Fibroblast of lung (primary cell): ENCODE measurements at regions not wholly inside any gene's neighbourhood (a gene's known extent, or its start where the extent isn't known, plus 50 kb on each side); places are given as distances from the start of the nearest gene placed in this dataset.
A peak's percentile ranks its signal among the peaks of the same experiment; 100 is the strongest.

Experiments
- DNase-seq, 2 donors: peaks; one replicate each; pipeline versions ENCODE4 v3.0.0 to v3.0.0-alpha.2; 2010; ENCODE audit warnings: low read depth in 2 of 2
- H2AFZ ChIP-seq: 2 replicates; pipeline ENCODE4 v1.5.1; 2012; ENCODE audit warnings: low read length, control low read depth, inconsistent platforms
- H3K27ac ChIP-seq: 2 replicates; pipeline ENCODE4 v1.5.1; 2011; ENCODE audit warnings: low read length, control low read depth; ENCODE audit not compliant: insufficient read depth
- H3K27me3 ChIP-seq: 2 replicates; pipeline ENCODE4 v1.5.1; 2011; ENCODE audit warnings: mild to moderate bottlenecking, low read length; ENCODE audit not compliant: control insufficient read depth, insufficient read depth
- H3K36me3 ChIP-seq: 2 replicates; pipeline ENCODE4 v1.5.1; 2011; ENCODE audit warnings: low read length; ENCODE audit not compliant: control insufficient read depth, insufficient read depth
- H3K4me1 ChIP-seq: 2 replicates; pipeline ENCODE4 v1.5.1; 2011; ENCODE audit warnings: low read length; ENCODE audit not compliant: control insufficient read depth, insufficient read depth; ENCODE audit errors: extremely low read depth
- H3K4me2 ChIP-seq: 2 replicates; pipeline ENCODE4 v1.5.1; 2011; ENCODE audit warnings: low read length, control low read depth; ENCODE audit not compliant: insufficient read depth; ENCODE audit errors: extremely low read depth
- H3K4me3 ChIP-seq, 4 experiments: fragments of 200-600 bp in 1 of 4; sonication (generic) in 1 of 4; replicated peaks in 1 of 4; 2 replicates each; pipeline ENCODE4 v1.5.1; 2011 to 2016; ENCODE audit warnings: low read length in 4 of 4, low read depth in 3 of 4, mild to moderate bottlenecking in 3 of 4, control low read depth in 2 of 4, inconsistent platforms in 1 of 4, mixed read lengths in 1 of 4; ENCODE audit not compliant: insufficient read depth in 1 of 4; ENCODE audit errors: control extremely low read depth in 1 of 4
- H3K79me2 ChIP-seq: 2 replicates; pipeline ENCODE4 v1.5.1; 2012; ENCODE audit warnings: mild to moderate bottlenecking, low read length, inconsistent platforms; ENCODE audit not compliant: control insufficient read depth, insufficient read depth
- H3K9ac ChIP-seq: 2 replicates; pipeline ENCODE4 v1.5.1; 2011; ENCODE audit warnings: mild to moderate bottlenecking, low read length, control low read depth; ENCODE audit not compliant: insufficient read depth
- H3K9me3 ChIP-seq: 2 replicates; pipeline ENCODE4 v1.5.1; 2012; ENCODE audit warnings: low read depth, low read length; ENCODE audit not compliant: control insufficient read depth, insufficient read depth
- H4K20me1 ChIP-seq: 2 replicates; pipeline ENCODE4 v1.5.1; 2011; ENCODE audit warnings: low read length; ENCODE audit not compliant: control insufficient read depth, insufficient read depth; ENCODE audit errors: extremely low read depth
- EZH2 ChIP-seq: IDR thresholded peaks from 2 replicates; pipeline ENCODE4 v1.5.1; 2012; ENCODE audit warnings: low read length, control low read depth, mild to moderate bottlenecking; ENCODE audit errors: missing control alignments
- TF ChIP-seq, protein P1 (sequence below), 2 donors: IDR thresholded peaks in 1 of 2; conservative IDR thresholded peaks in 1 of 2; 1 replicate in 1 of 2; 2 replicates in 1 of 2; pipeline ENCODE4 v1.5.1; 2011 to 2012; ENCODE audit warnings: low read length in 2 of 2, control low read depth in 1 of 2, inconsistent platforms in 1 of 2, low read depth in 1 of 2, mild to moderate bottlenecking in 1 of 2

DNA sequence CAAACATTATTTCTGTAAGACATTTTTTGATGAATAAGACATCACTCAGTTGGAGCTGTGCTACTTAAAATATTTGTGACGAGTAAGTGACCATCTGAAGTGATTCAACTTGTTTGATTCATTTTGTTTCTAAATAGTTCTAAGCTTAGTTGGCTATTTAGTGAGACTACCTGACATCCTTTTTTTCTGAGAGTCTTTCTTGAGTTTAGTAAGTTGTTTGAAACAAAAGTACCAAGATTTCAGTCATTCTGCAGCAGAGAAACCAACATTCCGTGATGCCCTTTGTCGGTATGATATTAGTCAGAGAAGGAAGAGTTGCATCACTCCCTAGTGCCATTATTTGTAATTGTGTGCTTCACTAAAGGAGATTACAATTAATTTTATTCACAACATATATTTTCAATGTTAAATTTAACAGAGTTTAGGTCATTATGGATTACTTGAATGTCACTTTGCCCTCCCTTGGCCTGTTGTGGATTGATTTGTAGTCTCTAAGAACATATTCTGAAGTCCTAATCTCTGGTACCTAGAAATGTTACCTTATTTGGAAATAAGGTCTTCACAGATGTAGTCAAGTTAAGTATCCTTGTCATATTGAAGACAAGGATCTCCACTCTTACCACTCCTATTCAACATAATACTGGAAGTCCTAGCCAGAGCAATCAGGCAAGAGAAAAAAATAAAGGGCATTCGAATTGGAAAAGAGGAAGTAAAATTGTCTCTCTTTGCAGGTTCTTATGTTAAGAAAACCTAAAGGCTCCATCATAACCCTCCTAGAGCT lies 212.2 kb downstream of the PCSK1 start:
- Histone ChIP-seq H3K79me2 (no peaks in the 10 kb centered on the region), H4K20me1 (no peaks in the 10 kb centered on the region), H3K4me2 (peak overlapping the region; percentile 28), H3K27ac (peak overlapping the region; percentile 81), H3K9me3 (no peaks in the 10 kb centered on the region), H2AFZ (no peak overlapping the region), H3K9ac (no peak overlapping the region), H3K36me3 (no peaks in the 10 kb centered on the region), H3K4me3 (no peak overlapping the region), H3K27me3 (no peaks in the 10 kb centered on the region), H3K4me1 (peaks cover 9% of the 10 kb centered on the region)
- peak; percentile 60 to 90 for DNase-seq
- no peak for TF ChIP-seq EZH2
- TF ChIP-seq, protein P1, sequence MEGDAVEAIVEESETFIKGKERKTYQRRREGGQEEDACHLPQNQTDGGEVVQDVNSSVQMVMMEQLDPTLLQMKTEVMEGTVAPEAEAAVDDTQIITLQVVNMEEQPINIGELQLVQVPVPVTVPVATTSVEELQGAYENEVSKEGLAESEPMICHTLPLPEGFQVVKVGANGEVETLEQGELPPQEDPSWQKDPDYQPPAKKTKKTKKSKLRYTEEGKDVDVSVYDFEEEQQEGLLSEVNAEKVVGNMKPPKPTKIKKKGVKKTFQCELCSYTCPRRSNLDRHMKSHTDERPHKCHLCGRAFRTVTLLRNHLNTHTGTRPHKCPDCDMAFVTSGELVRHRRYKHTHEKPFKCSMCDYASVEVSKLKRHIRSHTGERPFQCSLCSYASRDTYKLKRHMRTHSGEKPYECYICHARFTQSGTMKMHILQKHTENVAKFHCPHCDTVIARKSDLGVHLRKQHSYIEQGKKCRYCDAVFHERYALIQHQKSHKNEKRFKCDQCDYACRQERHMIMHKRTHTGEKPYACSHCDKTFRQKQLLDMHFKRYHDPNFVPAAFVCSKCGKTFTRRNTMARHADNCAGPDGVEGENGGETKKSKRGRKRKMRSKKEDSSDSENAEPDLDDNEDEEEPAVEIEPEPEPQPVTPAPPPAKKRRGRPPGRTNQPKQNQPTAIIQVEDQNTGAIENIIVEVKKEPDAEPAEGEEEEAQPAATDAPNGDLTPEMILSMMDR (conservative IDR thresholded peaks at IDR 0.05 in 1 of 2, IDR thresholded peaks at IDR 0.05 in 1 of 2; ENCODE audit: low read depth in 1 of 2, low read length in 2 of 2) = no peak

DNA sequence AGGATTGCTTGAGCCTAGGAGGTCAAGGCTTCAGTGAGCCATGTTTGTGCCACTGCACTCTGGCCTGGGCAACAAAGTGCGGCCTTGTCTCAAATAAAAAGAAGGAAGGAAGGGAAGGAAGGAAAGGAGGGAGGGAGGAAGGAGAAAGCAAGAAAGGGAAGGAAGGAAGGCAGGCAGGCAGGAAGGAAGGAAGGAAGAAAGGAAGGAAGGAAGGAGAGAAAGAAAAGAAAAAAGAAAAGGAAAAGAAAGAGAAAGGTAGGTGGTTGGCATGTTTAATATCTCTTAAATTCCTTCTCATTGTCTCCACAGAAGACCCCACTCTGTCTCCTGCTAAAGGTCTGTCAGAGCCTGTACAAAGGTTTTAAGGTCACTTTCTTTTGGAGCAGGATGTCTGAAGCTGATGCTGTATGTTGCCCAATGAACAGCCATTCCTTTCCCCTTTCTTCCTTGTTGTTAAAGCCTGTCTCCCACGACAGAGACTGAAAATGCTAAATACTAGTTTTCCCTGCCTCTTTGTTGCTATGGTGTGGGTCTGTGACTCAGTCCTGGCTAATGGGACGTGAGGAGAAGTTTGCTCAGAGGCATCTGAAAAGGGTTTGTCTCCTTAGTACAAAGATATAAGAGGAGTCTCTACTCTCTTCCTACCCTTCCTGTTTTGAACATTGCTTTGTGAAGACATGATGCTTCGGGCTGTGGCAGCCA lies 213.3 kb downstream of the PCSK1 start:
- no peaks in the 10 kb centered on the region for H3K9me3 ChIP-seq
- H3K9ac ChIP-seq = peak overlapping the region; percentile 8
- DNase-seq = peak; percentile 44 to 88

DNA sequence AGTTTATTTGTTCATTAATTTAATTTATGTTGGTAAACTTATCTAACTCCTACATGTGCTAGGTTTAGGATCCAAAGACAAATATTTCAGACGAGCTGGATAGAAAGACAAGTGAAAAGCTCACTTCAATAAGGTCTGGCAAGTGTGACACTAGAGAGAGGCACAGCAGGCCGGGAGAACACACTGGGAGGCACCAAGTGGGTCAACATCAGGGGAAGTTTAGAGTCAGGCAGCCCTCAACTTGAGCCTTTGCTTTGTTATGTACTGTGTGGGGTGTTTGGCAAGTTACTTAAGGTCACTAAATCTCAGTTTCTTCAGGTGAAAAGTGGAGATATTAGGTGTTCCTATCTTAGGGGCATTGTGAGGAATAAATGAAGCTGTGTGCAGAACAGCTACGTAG lies 214.4 kb downstream of the PCSK1 start:
- Histone ChIP-seq H4K20me1 (no peaks in the 10 kb centered on the region), H3K79me2 (no peaks in the 10 kb centered on the region), H2AFZ (no peak overlapping the region), H3K27ac (no peak overlapping the region), H3K9me3 (no peaks in the 10 kb centered on the region), H3K27me3 (no peaks in the 10 kb centered on the region), H3K4me2 (no peak overlapping the region), H3K36me3 (no peaks in the 10 kb centered on the region), H3K4me3 (no peak overlapping the region), H3K4me1 (peaks cover 9% of the 10 kb centered on the region), H3K9ac (no peak overlapping the region)
- DNase-seq = no peak
- TF ChIP-seq, protein P1 (conservative IDR thresholded peaks at IDR 0.05 in 1 of 2, IDR thresholded peaks at IDR 0.05 in 1 of 2; ENCODE audit: low read depth in 1 of 2, low read length in 2 of 2) = no peak
- TF ChIP-seq EZH2 = no peak

More for the DNA sequence above, 213.3 kb downstream of the PCSK1 start:
- no peak for TF ChIP-seq EZH2
- TF ChIP-seq, protein P1 (conservative IDR thresholded peaks at IDR 0.05 in 1 of 2, IDR thresholded peaks at IDR 0.05 in 1 of 2; ENCODE audit: low read depth in 1 of 2, low read length in 2 of 2) = no peak
- Histone ChIP-seq H3K4me2 (peak overlapping the region; percentile 32), H3K27ac (peak overlapping the region; percentile 81), H4K20me1 (no peaks in the 10 kb centered on the region), H3K27me3 (no peaks in the 10 kb centered on the region), H3K4me3 (no peak overlapping the region), H3K36me3 (no peaks in the 10 kb centered on the region), H3K79me2 (no peaks in the 10 kb centered on the region), H3K4me1 (peaks cover 9% of the 10 kb centered on the region), H2AFZ (peak overlapping the region; percentile 62)
